ENCODE measurements at regions not wholly inside any gene's neighbourhood (a gene's known extent, or its start where the extent isn't known, plus 50 kb on each side); places are given as distances from the start of the nearest gene placed in this dataset.

GRCh38 chr9:18190671-18191374, 283.1 kb upstream of the ADAMTSL1 start:
- Histone ChIP-seq H3K4me3 (ENCODE audit: low read length in 2 of 2) (no peak overlapping the region), H3K27ac (ENCODE audit: low read depth in 2 of 2, low read length in 2 of 2) (no peak overlapping the region), H3K36me3 (ENCODE audit: control insufficient read depth in 2 of 2, insufficient read depth in 2 of 2, low read length in 2 of 2) (no peaks in the 10 kb centered on the region), H3K27me3 (ENCODE audit: control insufficient read depth in 2 of 2, insufficient read depth in 2 of 2, low read length in 2 of 2) (no peaks in the 10 kb centered on the region), H3K9me3 (ENCODE audit: control insufficient read depth in 2 of 2, low read length in 2 of 2) (no peaks in the 10 kb centered on the region), H3K9ac (ENCODE audit: low read depth in 1 of 2, low read length in 2 of 2) (no peak overlapping the region), H3K4me1 (ENCODE audit: control insufficient read depth in 2 of 2, insufficient read depth in 2 of 2, low read length in 2 of 2) (peaks cover 0 to 6% of the 10 kb centered on the region in 2 donors)

GRCh38 chr9:18194316-18194715, 279.6 kb upstream of the ADAMTSL1 start:
- Histone ChIP-seq H3K9ac (ENCODE audit: low read depth in 1 of 2, low read length in 2 of 2) (no peak overlapping the region), H3K9me3 (ENCODE audit: control insufficient read depth in 2 of 2, low read length in 2 of 2) (no peaks in the 10 kb centered on the region), H3K36me3 (ENCODE audit: control insufficient read depth in 2 of 2, insufficient read depth in 2 of 2, low read length in 2 of 2) (no peaks in the 10 kb centered on the region), H3K4me1 (ENCODE audit: control insufficient read depth in 2 of 2, insufficient read depth in 2 of 2, low read length in 2 of 2) (peaks cover 0 to 6% of the 10 kb centered on the region in 2 donors), H3K4me3 (ENCODE audit: low read length in 2 of 2) (no peak overlapping the region), H3K27ac (ENCODE audit: low read depth in 2 of 2, low read length in 2 of 2) (no peak overlapping the region), H3K27me3 (ENCODE audit: control insufficient read depth in 2 of 2, insufficient read depth in 2 of 2, low read length in 2 of 2) (no peaks in the 10 kb centered on the region)

GRCh38 chr9:18195223-18195622, 278.7 kb upstream of the ADAMTSL1 start:
- Histone ChIP-seq H3K9ac (ENCODE audit: low read depth in 1 of 2, low read length in 2 of 2) (no peak overlapping the region), H3K27ac (ENCODE audit: low read depth in 2 of 2, low read length in 2 of 2) (no peak overlapping the region), H3K4me1 (ENCODE audit: control insufficient read depth in 2 of 2, insufficient read depth in 2 of 2, low read length in 2 of 2) (peaks cover 0 to 6% of the 10 kb centered on the region in 2 donors), H3K36me3 (ENCODE audit: control insufficient read depth in 2 of 2, insufficient read depth in 2 of 2, low read length in 2 of 2) (no peaks in the 10 kb centered on the region), H3K9me3 (ENCODE audit: control insufficient read depth in 2 of 2, low read length in 2 of 2) (no peaks in the 10 kb centered on the region), H3K4me3 (ENCODE audit: low read length in 2 of 2) (no peak overlapping the region), H3K27me3 (ENCODE audit: control insufficient read depth in 2 of 2, insufficient read depth in 2 of 2, low read length in 2 of 2) (no peaks in the 10 kb centered on the region)

DNA sequence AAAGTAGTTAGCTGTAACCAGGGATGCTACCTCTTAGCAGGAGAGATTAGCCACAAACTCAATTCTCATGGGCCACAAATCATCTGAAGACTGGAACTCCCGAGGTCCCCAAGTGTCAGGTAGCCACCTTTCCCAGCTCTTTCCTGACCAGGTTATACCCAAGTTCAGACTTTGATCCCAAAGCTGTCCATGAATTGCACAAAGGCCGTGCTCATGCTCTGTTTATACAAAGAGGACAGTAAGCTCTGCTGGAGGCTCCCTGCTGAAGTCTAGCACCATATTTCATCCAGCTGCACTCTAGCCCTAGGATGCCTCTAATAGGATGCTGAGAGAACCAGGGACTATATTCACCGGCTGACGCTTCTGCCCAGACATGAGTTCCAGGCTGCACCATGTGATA, 271.0 kb upstream of the ADAMTSL1 start:
- Histone ChIP-seq H3K4me1 (ENCODE audit: control insufficient read depth in 2 of 2, insufficient read depth in 2 of 2, low read length in 2 of 2) (peaks cover 0 to 3% of the 10 kb centered on the region in 2 donors), H3K27ac (ENCODE audit: low read depth in 2 of 2, low read length in 2 of 2) (no peak overlapping the region), H3K9ac (ENCODE audit: low read depth in 1 of 2, low read length in 2 of 2) (no peak overlapping the region), H3K4me3 (ENCODE audit: low read length in 2 of 2) (no peak overlapping the region), H3K36me3 (ENCODE audit: control insufficient read depth in 2 of 2, insufficient read depth in 2 of 2, low read length in 2 of 2) (no peaks in the 10 kb centered on the region), H3K9me3 (ENCODE audit: control insufficient read depth in 2 of 2, low read length in 2 of 2) (no peaks in the 10 kb centered on the region), H3K27me3 (ENCODE audit: control insufficient read depth in 2 of 2, insufficient read depth in 2 of 2, low read length in 2 of 2) (no peaks in the 10 kb centered on the region)

- Histone ChIP-seq H3K4me3 (ENCODE audit: low read length in 2 of 2) (no peak overlapping the region), H3K4me1 (ENCODE audit: control insufficient read depth in 2 of 2, insufficient read depth in 2 of 2, low read length in 2 of 2) (peaks cover 5 to 13% of the 10 kb centered on the region in 2 donors), H3K27me3 (ENCODE audit: control insufficient read depth in 2 of 2, insufficient read depth in 2 of 2, low read length in 2 of 2) (no peaks in the 10 kb centered on the region), H3K27ac (ENCODE audit: low read depth in 2 of 2, low read length in 2 of 2) (no peak overlapping the region), H3K9ac (ENCODE audit: low read depth in 1 of 2, low read length in 2 of 2) (no peak overlapping the region), H3K9me3 (ENCODE audit: control insufficient read depth in 2 of 2, low read length in 2 of 2) (no peaks in the 10 kb centered on the region), H3K36me3 (ENCODE audit: control insufficient read depth in 2 of 2, insufficient read depth in 2 of 2, low read length in 2 of 2) (no peaks in the 10 kb centered on the region)
Measured at GRCh38 chr9:18207735-18208134, 266.2 kb upstream of the ADAMTSL1 start.

- H3K27ac ChIP-seq (ENCODE audit: low read depth in 2 of 2, low read length in 2 of 2): peak overlapping the region; percentile 6 to 24
- H3K4me3 ChIP-seq (ENCODE audit: low read length in 2 of 2): no peak overlapping the region
- no peak overlapping the region for H3K9ac ChIP-seq (ENCODE audit: low read depth in 1 of 2, low read length in 2 of 2)
- no peaks in the 10 kb centered on the region for H3K36me3 ChIP-seq (ENCODE audit: control insufficient read depth in 2 of 2, insufficient read depth in 2 of 2, low read length in 2 of 2)
- H3K4me1 ChIP-seq (ENCODE audit: control insufficient read depth in 2 of 2, insufficient read depth in 2 of 2, low read length in 2 of 2): peaks cover 5 to 13% of the 10 kb centered on the region in 2 donors
- no peaks in the 10 kb centered on the region for H3K27me3 ChIP-seq (ENCODE audit: control insufficient read depth in 2 of 2, insufficient read depth in 2 of 2, low read length in 2 of 2)
- no peaks in the 10 kb centered on the region for H3K9me3 ChIP-seq (ENCODE audit: control insufficient read depth in 2 of 2, low read length in 2 of 2)
Measured at GRCh38 chr9:18208166-18209059, 265.5 kb upstream of the ADAMTSL1 start.

GRCh38 chr9:18215626-18216025, 258.3 kb upstream of the ADAMTSL1 start:
- H3K9ac ChIP-seq (ENCODE audit: low read depth in 1 of 2, low read length in 2 of 2): no peak overlapping the region
- no peaks in the 10 kb centered on the region for H3K27me3 ChIP-seq (ENCODE audit: control insufficient read depth in 2 of 2, insufficient read depth in 2 of 2, low read length in 2 of 2)
- no peak overlapping the region for H3K4me3 ChIP-seq (ENCODE audit: low read length in 2 of 2)
- peaks cover 0 to 3% of the 10 kb centered on the region in 2 donors for H3K4me1 ChIP-seq (ENCODE audit: control insufficient read depth in 2 of 2, insufficient read depth in 2 of 2, low read length in 2 of 2)
- no peaks in the 10 kb centered on the region for H3K36me3 ChIP-seq (ENCODE audit: control insufficient read depth in 2 of 2, insufficient read depth in 2 of 2, low read length in 2 of 2)
- H3K27ac ChIP-seq (ENCODE audit: low read depth in 2 of 2, low read length in 2 of 2): no peak overlapping the region
- H3K9me3 ChIP-seq (ENCODE audit: control insufficient read depth in 2 of 2, low read length in 2 of 2): no peaks in the 10 kb centered on the region

DNA sequence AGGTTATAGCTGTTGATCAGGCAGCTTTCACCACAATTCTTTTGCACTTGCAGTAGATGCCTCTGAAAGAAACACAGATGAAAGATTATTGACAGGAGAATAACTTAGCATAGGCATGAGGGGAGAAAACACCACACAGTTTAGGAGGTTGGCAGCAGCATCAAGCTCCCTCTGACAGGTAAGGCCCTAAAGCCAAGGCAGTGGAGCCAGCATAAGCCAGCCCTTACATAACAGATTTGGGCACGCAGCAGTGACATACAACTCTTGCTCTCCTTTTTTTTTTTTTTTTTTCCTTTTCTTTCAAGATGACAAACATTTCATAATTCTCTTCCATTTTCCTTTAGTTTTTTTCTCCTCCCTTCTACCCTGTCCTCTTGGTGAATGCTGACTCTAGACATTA, 257.6 kb upstream of the ADAMTSL1 start:
- Histone ChIP-seq H3K9ac (ENCODE audit: low read depth in 1 of 2, low read length in 2 of 2) (no peak overlapping the region), H3K27ac (ENCODE audit: low read depth in 2 of 2, low read length in 2 of 2) (no peak overlapping the region), H3K4me1 (ENCODE audit: control insufficient read depth in 2 of 2, insufficient read depth in 2 of 2, low read length in 2 of 2) (peaks cover 0 to 3% of the 10 kb centered on the region in 2 donors), H3K36me3 (ENCODE audit: control insufficient read depth in 2 of 2, insufficient read depth in 2 of 2, low read length in 2 of 2) (no peaks in the 10 kb centered on the region), H3K9me3 (ENCODE audit: control insufficient read depth in 2 of 2, low read length in 2 of 2) (no peaks in the 10 kb centered on the region), H3K27me3 (ENCODE audit: control insufficient read depth in 2 of 2, insufficient read depth in 2 of 2, low read length in 2 of 2) (no peaks in the 10 kb centered on the region), H3K4me3 (ENCODE audit: low read length in 2 of 2) (no peak overlapping the region)

GRCh38 chr9:18228101-18228500, 245.9 kb upstream of the ADAMTSL1 start:
- Histone ChIP-seq H3K27ac (ENCODE audit: low read depth in 2 of 2, low read length in 2 of 2) (no peak overlapping the region), H3K9me3 (ENCODE audit: control insufficient read depth in 2 of 2, low read length in 2 of 2) (no peaks in the 10 kb centered on the region), H3K36me3 (ENCODE audit: control insufficient read depth in 2 of 2, insufficient read depth in 2 of 2, low read length in 2 of 2) (no peaks in the 10 kb centered on the region), H3K27me3 (ENCODE audit: control insufficient read depth in 2 of 2, insufficient read depth in 2 of 2, low read length in 2 of 2) (no peaks in the 10 kb centered on the region), H3K4me3 (ENCODE audit: low read length in 2 of 2) (no peak overlapping the region), H3K9ac (ENCODE audit: low read depth in 1 of 2, low read length in 2 of 2) (no peak overlapping the region), H3K4me1 (ENCODE audit: control insufficient read depth in 2 of 2, insufficient read depth in 2 of 2, low read length in 2 of 2) (peaks cover 0 to 5% of the 10 kb centered on the region in 2 donors)

GRCh38 chr9:18229992-18230676, 243.8 kb upstream of the ADAMTSL1 start:
- H3K4me3 ChIP-seq (ENCODE audit: low read length in 2 of 2): no peak overlapping the region
- H3K27ac ChIP-seq (ENCODE audit: low read depth in 2 of 2, low read length in 2 of 2): no peak overlapping the region
- no peaks in the 10 kb centered on the region for H3K9me3 ChIP-seq (ENCODE audit: control insufficient read depth in 2 of 2, low read length in 2 of 2)
- no peaks in the 10 kb centered on the region for H3K36me3 ChIP-seq (ENCODE audit: control insufficient read depth in 2 of 2, insufficient read depth in 2 of 2, low read length in 2 of 2)
- peaks cover 0 to 5% of the 10 kb centered on the region in 2 donors for H3K4me1 ChIP-seq (ENCODE audit: control insufficient read depth in 2 of 2, insufficient read depth in 2 of 2, low read length in 2 of 2)
- no peak overlapping the region for H3K9ac ChIP-seq (ENCODE audit: low read depth in 1 of 2, low read length in 2 of 2)
- H3K27me3 ChIP-seq (ENCODE audit: control insufficient read depth in 2 of 2, insufficient read depth in 2 of 2, low read length in 2 of 2): no peaks in the 10 kb centered on the region

Measured in mucosa of rectum (tissue), 2 donors.